T-helper 22 cell (primary cell): ENCODE measurements at regions not wholly inside any gene's neighbourhood (a gene's known extent, or its start where the extent isn't known, plus 50 kb on each side); places are given as distances from the start of the nearest gene placed in this dataset.

Source experiments
- DNase-seq: peaks from one replicate; pipeline ENCODE4 v3.0.0-alpha.2; 2020; ENCODE audit warnings: low read depth

DNA sequence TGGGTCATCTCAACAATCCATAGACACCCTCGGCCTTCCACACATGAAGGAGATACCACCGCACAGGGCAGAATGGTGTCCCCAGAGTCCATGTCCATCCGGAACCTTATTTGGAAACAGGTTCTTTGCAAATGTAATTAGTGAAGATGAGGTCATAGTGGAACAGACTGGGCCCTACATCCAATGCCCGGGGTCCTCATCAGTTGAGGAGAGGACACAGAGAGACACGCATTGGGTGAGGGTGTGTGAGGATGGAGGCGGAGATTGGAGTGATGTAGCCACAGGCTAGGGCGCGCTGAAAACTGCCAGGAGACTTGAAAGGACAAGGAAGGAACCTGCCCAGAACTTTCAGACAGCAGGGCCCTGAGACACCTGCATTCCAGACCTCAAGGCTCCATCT, 169.4 kb downstream of the ENGASE start:
- DNase-seq: no peak

DNA sequence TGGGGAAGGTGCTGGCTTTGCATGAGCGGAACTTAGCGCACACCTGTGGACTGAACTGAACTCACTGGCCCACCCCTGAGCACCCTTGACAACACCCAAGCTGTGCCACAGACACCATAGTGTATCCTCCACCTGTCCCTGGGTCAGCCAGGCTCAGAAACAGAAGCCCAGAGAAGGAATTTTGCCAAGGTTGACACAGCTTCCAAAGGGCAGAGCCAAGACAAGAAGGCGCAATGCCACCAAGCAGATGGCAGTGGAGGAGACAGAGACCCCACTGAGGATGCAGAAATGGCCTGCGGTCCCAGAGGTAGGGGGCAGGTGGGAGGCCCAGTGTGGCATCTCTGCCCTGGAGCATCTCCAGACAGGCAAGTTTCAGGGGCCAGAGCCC, 169.0 kb downstream of the ENGASE start:
- no peak for DNase-seq

GRCh38 chr17:79242873-79243602, 168.4 kb downstream of the ENGASE start:
- no peak for DNase-seq

- DNase-seq: no peak
These were observed 167.8 kb downstream of the ENGASE start for GRCh38 chr17:79242393-79242792.

GRCh38 chr17:79241616-79242015, 167.0 kb downstream of the ENGASE start:
- DNase-seq: no peak

GRCh38 chr17:79239205-79239604, 164.6 kb downstream of the ENGASE start:
- DNase-seq: no peak

GRCh38 chr17:79237448-79238053, 162.9 kb downstream of the ENGASE start:
- DNase-seq: no peak

DNA sequence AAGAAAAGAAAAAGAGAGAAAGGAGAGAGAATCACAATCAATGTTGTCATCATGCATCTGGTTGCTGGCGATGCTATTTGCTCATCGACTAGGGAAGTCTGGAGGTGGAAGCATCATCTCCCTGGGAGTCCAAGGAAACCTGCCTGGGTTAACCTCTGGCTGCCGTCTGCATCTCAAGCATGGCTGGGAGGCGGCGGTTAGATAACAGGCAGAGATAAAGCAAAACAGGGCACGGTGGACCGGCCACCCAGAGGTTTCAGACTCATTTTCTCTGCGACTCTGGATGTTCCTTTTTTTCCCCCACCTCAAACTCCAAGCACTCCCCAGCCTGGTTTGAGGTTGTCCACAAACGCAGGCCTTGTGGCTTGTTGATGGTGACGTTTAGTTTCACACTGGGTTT, 161.2 kb downstream of the ENGASE start:
- no peak for DNase-seq

DNA sequence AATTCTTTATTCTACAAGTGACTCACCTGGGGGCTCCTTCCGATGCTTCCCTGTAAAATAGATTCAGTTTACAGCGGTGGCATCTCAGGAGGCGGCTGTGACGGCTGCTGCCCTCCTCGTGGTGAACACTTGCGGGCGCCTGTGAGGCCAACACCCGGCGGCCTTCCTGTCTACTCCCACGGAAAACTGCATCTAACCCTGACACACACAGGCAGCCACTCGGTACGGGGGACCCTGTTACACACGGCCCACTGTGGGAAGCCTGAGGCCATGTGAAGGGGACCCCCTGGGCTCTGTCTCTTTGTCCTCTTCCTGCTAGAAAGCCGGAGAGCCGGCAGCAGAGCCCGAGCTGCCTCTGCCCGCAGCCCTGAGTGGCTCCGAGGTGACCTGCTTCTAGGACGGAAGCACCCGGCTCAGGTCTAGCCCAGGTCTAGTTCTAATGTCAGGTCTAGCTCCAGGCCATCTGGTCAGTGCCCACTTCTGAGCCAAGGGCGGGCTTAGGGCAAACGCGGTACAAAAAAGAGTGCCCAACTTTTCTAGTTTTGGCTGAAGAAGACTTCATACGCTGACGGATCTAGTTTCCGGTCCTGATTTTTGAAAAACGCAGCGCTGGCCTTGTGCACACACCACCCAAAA, 159.4 kb downstream of the ENGASE start:
- DNase-seq: no peak

GRCh38 chr17:79232957-79233356, 158.3 kb downstream of the ENGASE start:
- DNase-seq: no peak

- no peak for DNase-seq
These were observed 157.2 kb downstream of the ENGASE start for GRCh38 chr17:79231766-79232287.

- DNase-seq: no peak
These were observed 156.0 kb downstream of the ENGASE start for GRCh38 chr17:79230576-79230975.

DNA sequence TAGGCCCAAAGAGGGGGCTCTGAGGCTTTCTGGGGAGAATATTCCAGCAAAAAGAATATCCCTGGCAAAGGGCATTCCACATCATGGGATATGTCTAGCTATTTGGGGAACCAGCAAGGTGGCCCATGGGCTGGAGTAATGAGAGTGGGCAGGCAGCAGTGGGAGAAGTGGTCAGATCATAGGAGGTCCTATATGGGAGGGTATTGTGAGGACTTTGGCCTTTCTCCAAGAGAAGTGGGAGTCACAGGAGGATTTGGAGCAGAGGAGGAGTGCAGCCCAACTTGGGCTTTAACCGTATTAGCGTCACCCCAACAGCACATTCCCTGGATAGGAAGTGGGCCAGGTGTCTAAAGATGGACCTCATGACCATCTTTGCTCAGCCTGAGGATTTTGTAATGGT, 151.4 kb downstream of the ENGASE start:
- no peak for DNase-seq

- DNase-seq: no peak
These were observed 150.3 kb downstream of the ENGASE start for GRCh38 chr17:79224903-79225302.

- no peak for DNase-seq
These were observed 149.9 kb downstream of the ENGASE start for GRCh38 chr17:79224476-79224875.

DNA sequence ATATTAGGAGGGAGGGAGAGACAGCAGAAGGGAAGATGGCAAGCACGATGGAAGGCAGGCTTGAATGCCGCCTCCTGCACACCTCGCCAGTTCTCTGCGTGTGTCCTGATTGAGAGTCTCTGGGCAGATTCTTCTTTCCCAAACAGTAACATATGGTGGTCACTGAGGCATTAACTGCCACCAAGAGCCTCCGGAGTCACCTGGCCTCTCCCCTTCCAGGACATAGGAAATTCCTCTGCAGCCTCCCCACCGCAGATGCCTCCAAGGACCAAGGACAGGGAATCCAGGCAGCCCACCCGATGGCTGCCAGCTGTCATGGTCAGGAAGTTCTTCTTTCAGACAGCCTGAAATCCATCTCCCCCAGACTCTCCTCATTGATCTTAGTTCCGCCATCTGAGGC, 149.3 kb downstream of the ENGASE start:
- DNase-seq: no peak

- DNase-seq: no peak
These were observed 148.8 kb downstream of the ENGASE start for GRCh38 chr17:79223471-79223870.

DNA sequence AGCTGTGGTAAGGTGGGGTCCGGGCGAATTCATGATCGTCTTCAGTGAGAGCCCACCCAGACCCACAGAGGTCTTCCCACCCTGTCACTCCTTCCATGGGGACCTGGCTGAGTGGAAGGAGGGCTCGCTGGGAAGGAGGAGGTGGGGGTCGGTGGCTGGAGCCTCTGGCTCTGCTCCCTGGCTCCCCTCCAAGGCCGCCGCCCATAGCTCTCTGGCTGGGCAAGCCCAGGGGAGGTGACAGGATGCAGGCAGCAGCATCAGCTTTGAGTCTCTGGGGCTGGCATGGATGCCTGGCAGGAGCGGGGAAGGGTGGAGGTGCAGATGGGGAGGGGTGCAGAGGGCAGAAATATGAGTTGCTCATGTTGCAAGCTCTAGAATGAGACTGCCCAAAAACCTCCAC, 147.0 kb downstream of the ENGASE start:
- DNase-seq: no peak

DNA sequence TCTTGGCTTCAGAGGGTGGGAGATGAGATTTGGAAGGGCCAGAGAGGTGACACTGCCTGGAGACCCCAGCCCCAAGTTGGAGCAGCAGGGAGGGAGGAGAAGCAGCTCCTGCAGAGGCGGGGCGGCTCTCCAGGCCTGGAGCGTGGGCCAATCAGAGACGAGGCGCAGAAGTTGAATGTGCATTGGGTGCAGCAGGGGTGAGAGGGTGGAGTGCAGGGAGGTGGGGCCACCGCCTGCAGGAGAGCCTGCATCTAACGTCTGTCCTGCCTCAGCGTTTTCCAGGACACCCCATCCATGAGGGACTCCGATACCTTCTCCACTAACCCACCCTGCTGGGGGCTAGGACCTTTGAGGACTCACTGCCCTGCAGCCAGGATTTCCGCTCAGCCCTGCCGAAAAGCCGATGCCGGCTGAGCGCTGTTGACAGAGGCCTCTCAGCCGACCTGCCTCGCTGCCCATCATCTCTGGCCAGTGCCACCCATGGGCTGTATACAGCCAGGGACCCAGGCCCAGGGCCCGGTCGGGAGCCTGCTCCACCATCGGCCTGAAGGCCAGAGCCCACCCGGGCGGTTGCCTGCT, 146.2 kb downstream of the ENGASE start:
- DNase-seq: no peak

DNA sequence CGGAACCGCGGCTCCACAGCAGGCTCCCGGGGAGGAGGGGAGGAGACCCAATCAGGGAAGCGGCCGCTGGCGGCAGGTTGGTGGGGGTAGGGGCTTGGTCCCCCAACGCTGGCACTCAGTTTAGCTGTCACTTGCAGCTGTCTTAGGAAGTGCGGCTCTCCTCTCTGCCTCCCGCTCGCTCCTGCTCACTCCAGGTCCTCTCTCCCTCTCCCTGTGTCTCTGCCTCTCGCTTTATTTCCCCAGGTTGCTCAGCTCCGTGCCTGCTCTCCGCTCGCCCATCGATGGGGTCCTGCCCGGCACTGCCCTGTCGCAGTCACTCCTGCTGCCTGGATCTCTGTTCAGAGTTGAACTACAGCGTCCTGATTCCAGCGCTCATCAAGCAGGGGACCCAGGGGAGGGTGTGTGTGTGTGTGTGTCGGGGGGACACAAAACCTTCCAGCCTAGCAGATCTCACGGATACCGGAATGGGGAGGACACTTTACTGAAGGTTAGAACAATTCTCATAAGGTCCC, 145.6 kb downstream of the ENGASE start:
- DNase-seq: no peak

- DNase-seq: no peak
These were observed 144.7 kb downstream of the ENGASE start for GRCh38 chr17:79219208-79219935.

- DNase-seq: no peak
These were observed 144.2 kb downstream of the ENGASE start for GRCh38 chr17:79218825-79219200.
